ENCODE measurements at regions not wholly inside any gene's neighbourhood (a gene's known extent, or its start where the extent isn't known, plus 50 kb on each side); places are given as distances from the start of the nearest gene placed in this dataset.

DNA sequence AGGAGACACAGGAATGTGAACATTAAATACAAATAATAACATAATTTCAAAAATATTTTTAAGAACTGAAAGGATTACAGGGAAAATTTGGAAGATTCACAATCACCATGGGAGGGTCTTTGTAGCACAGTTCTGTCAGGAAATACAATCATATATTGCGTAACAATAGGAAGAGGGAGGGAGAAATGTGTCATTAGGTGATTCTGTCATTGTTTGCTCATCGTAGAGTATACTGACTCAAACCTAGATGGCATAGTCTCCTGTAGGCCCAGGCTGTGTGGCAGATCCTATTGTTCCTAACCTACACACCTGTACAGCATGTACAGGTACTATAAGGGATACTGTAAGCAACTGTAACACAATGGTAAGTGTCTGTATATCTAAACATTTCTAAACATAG, 330.4 kb downstream of the BRD1 start:
- Histone ChIP-seq H3K27ac (ENCODE audit: low read length in 2 of 2) (no peak overlapping the region), H3K27me3 (replicated peaks in 1 of 4; ENCODE audit: control extremely low read depth in 1 of 4, control insufficient read depth in 3 of 4, insufficient read depth in 4 of 4, low read length in 3 of 4) (no peaks in the 10 kb centered on the region), H3K9ac (ENCODE audit: low read length) (no peak overlapping the region), H3K9me3 (ENCODE audit: control extremely low read depth in 1 of 3, control insufficient read depth in 2 of 3, insufficient read depth in 1 of 3, low read length in 2 of 3) (peaks cover 0 to 12% (median 3%) of the 10 kb centered on the region in 3 donors), H2AFZ (ENCODE audit: insufficient read depth, low read depth, low read length, poor library complexity, severe bottlenecking) (no peak overlapping the region), H3K4me2 (replicated peaks; ENCODE audit: low read depth, low read length, poor library complexity, severe bottlenecking) (no peak overlapping the region), H3K4me1 (ENCODE audit: control insufficient read depth in 2 of 2, insufficient read depth in 2 of 2, low read length in 2 of 2) (no peaks in the 10 kb centered on the region), H3K36me3 (replicated peaks in 1 of 2; ENCODE audit: control extremely low read depth in 1 of 2, control insufficient read depth in 1 of 2, extremely low read depth in 1 of 2, insufficient read depth in 2 of 2, low read length in 1 of 2) (no peaks in the 10 kb centered on the region), H3K79me2 (ENCODE audit: control insufficient read depth, insufficient read depth, low read length) (peaks cover 7% of the 10 kb centered on the region), H3K4me3 (ENCODE audit: control extremely low read depth in 1 of 5, extremely low read depth in 1 of 5, insufficient read depth in 1 of 5, low read depth in 2 of 5, low read length in 4 of 5) (no peak overlapping the region), H4K20me1 (ENCODE audit: control insufficient read depth, insufficient read depth, low read length, poor library complexity, severe bottlenecking) (no peaks in the 10 kb centered on the region)
- ChIA-PET POLR2A (no interaction called here), CTCF (no interaction called here)
- Mint-ChIP-seq H3K27ac (no peak overlapping the region), H3K27me3 (no peaks in the 10 kb centered on the region), H3K9me3 (ENCODE audit: insufficient read depth) (no peaks in the 10 kb centered on the region), H3K4me3 (no peak overlapping the region), H3K4me1 (no peaks in the 10 kb centered on the region)
- ATAC-seq (ENCODE audit: low read depth) (no peak), DNase-seq (no peak)
- no CpG with 5 or more reads among the region's 2 CpGs for WGBS (ENCODE audit: insufficient coverage)
- intact Hi-C loops (cut with micrococcal nuclease) = no loop called here
- TF ChIP-seq CTCF (IDR thresholded peaks at IDR 0.05) = no peak
- TF ChIP-seq EZH2 (IDR thresholded peaks at IDR 0.05; ENCODE audit: borderline replicate concordance, insufficient read depth, low read depth, low read length, poor library complexity, severe bottlenecking) = no peak

GRCh38 chr22:49494555-49494954, 333.1 kb downstream of the BRD1 start:
- no peaks in the 10 kb centered on the region for H4K20me1 ChIP-seq (ENCODE audit: control insufficient read depth, insufficient read depth, low read length, poor library complexity, severe bottlenecking)
- H3K27ac ChIP-seq (ENCODE audit: low read length in 2 of 2) = no peak overlapping the region
- H3K36me3 ChIP-seq (replicated peaks in 1 of 2; ENCODE audit: control extremely low read depth in 1 of 2, control insufficient read depth in 1 of 2, extremely low read depth in 1 of 2, insufficient read depth in 2 of 2, low read length in 1 of 2) = no peaks in the 10 kb centered on the region
- Mint-ChIP-seq H3K4me3 (no peak overlapping the region), H3K27ac (no peak overlapping the region), H3K4me1 (no peaks in the 10 kb centered on the region), H3K9me3 (ENCODE audit: insufficient read depth) (no peaks in the 10 kb centered on the region), H3K27me3 (no peaks in the 10 kb centered on the region)
- no peak overlapping the region for H2AFZ ChIP-seq (ENCODE audit: insufficient read depth, low read depth, low read length, poor library complexity, severe bottlenecking)
- H3K9ac ChIP-seq (ENCODE audit: low read length) = no peak overlapping the region
- TF ChIP-seq CTCF (IDR thresholded peaks at IDR 0.05) (no peak), EZH2 (IDR thresholded peaks at IDR 0.05; ENCODE audit: borderline replicate concordance, insufficient read depth, low read depth, low read length, poor library complexity, severe bottlenecking) (no peak)
- no peaks in the 10 kb centered on the region for H3K4me1 ChIP-seq (ENCODE audit: control insufficient read depth in 2 of 2, insufficient read depth in 2 of 2, low read length in 2 of 2)
- no peak overlapping the region for H3K4me2 ChIP-seq (replicated peaks; ENCODE audit: low read depth, low read length, poor library complexity, severe bottlenecking)
- POLR2A ChIA-PET = no interaction called here
- no peak for DNase-seq
- CTCF ChIA-PET = no interaction called here
- no peaks in the 10 kb centered on the region for H3K79me2 ChIP-seq (ENCODE audit: control insufficient read depth, insufficient read depth, low read length)
- no peaks in the 10 kb centered on the region for H3K27me3 ChIP-seq (replicated peaks in 1 of 4; ENCODE audit: control extremely low read depth in 1 of 4, control insufficient read depth in 3 of 4, insufficient read depth in 4 of 4, low read length in 3 of 4)
- peaks cover 0 to 10% (median 3%) of the 10 kb centered on the region in 3 donors for H3K9me3 ChIP-seq (ENCODE audit: control extremely low read depth in 1 of 3, control insufficient read depth in 2 of 3, insufficient read depth in 1 of 3, low read length in 2 of 3)
- 92% methylated on average over 12 of the region's 12 CpGs for WGBS (ENCODE audit: insufficient coverage)
- intact Hi-C loops (cut with micrococcal nuclease) = no loop called here
- ATAC-seq (ENCODE audit: low read depth) = no peak
- H3K4me3 ChIP-seq (ENCODE audit: control extremely low read depth in 1 of 5, extremely low read depth in 1 of 5, insufficient read depth in 1 of 5, low read depth in 2 of 5, low read length in 4 of 5) = no peak overlapping the region
